ENCODE measurements at regions not wholly inside any gene's neighbourhood (a gene's known extent, or its start where the extent isn't known, plus 50 kb on each side); places are given as distances from the start of the nearest gene placed in this dataset.

GRCh38 chr3:5479229-5479799 is 291.8 kb downstream of the EDEM1 start:
- TF ChIP-seq CTCF (IDR thresholded peaks at IDR 0.05) (no peak), POLR2A (IDR thresholded peaks at IDR 0.05; ENCODE audit: low read depth) (no peak)
